Fibroblast of lung (primary cell): ENCODE measurements at regions not wholly inside any gene's neighbourhood (a gene's known extent, or its start where the extent isn't known, plus 50 kb on each side); places are given as distances from the start of the nearest gene placed in this dataset.

Experiments used
- DNase-seq, 2 donors: peaks; one replicate each; pipeline versions ENCODE4 v3.0.0 to v3.0.0-alpha.2; 2010; ENCODE audit warnings: low read depth in 2 of 2
- H2AFZ ChIP-seq: 2 replicates; pipeline ENCODE4 v1.5.1; 2012; ENCODE audit warnings: low read length, control low read depth, inconsistent platforms
- H3K27ac ChIP-seq: 2 replicates; pipeline ENCODE4 v1.5.1; 2011; ENCODE audit warnings: low read length, control low read depth; ENCODE audit not compliant: insufficient read depth
- H3K27me3 ChIP-seq: 2 replicates; pipeline ENCODE4 v1.5.1; 2011; ENCODE audit warnings: mild to moderate bottlenecking, low read length; ENCODE audit not compliant: control insufficient read depth, insufficient read depth
- H3K36me3 ChIP-seq: 2 replicates; pipeline ENCODE4 v1.5.1; 2011; ENCODE audit warnings: low read length; ENCODE audit not compliant: control insufficient read depth, insufficient read depth
- H3K4me1 ChIP-seq: 2 replicates; pipeline ENCODE4 v1.5.1; 2011; ENCODE audit warnings: low read length; ENCODE audit not compliant: control insufficient read depth, insufficient read depth; ENCODE audit errors: extremely low read depth
- H3K4me2 ChIP-seq: 2 replicates; pipeline ENCODE4 v1.5.1; 2011; ENCODE audit warnings: low read length, control low read depth; ENCODE audit not compliant: insufficient read depth; ENCODE audit errors: extremely low read depth
- H3K4me3 ChIP-seq, 4 experiments: fragments of 200-600 bp in 1 of 4; sonication (generic) in 1 of 4; replicated peaks in 1 of 4; 2 replicates each; pipeline ENCODE4 v1.5.1; 2011 to 2016; ENCODE audit warnings: low read length in 4 of 4, low read depth in 3 of 4, mild to moderate bottlenecking in 3 of 4, control low read depth in 2 of 4, inconsistent platforms in 1 of 4, mixed read lengths in 1 of 4; ENCODE audit not compliant: insufficient read depth in 1 of 4; ENCODE audit errors: control extremely low read depth in 1 of 4
- H3K79me2 ChIP-seq: 2 replicates; pipeline ENCODE4 v1.5.1; 2012; ENCODE audit warnings: mild to moderate bottlenecking, low read length, inconsistent platforms; ENCODE audit not compliant: control insufficient read depth, insufficient read depth
- H3K9ac ChIP-seq: 2 replicates; pipeline ENCODE4 v1.5.1; 2011; ENCODE audit warnings: mild to moderate bottlenecking, low read length, control low read depth; ENCODE audit not compliant: insufficient read depth
- H3K9me3 ChIP-seq: 2 replicates; pipeline ENCODE4 v1.5.1; 2012; ENCODE audit warnings: low read depth, low read length; ENCODE audit not compliant: control insufficient read depth, insufficient read depth
- H4K20me1 ChIP-seq: 2 replicates; pipeline ENCODE4 v1.5.1; 2011; ENCODE audit warnings: low read length; ENCODE audit not compliant: control insufficient read depth, insufficient read depth; ENCODE audit errors: extremely low read depth
- EZH2 ChIP-seq: IDR thresholded peaks from 2 replicates; pipeline ENCODE4 v1.5.1; 2012; ENCODE audit warnings: low read length, control low read depth, mild to moderate bottlenecking; ENCODE audit errors: missing control alignments
- TF ChIP-seq, protein P1 (sequence below), 2 donors: IDR thresholded peaks in 1 of 2; conservative IDR thresholded peaks in 1 of 2; 1 replicate in 1 of 2; 2 replicates in 1 of 2; pipeline ENCODE4 v1.5.1; 2011 to 2012; ENCODE audit warnings: low read length in 2 of 2, control low read depth in 1 of 2, inconsistent platforms in 1 of 2, low read depth in 1 of 2, mild to moderate bottlenecking in 1 of 2

DNA sequence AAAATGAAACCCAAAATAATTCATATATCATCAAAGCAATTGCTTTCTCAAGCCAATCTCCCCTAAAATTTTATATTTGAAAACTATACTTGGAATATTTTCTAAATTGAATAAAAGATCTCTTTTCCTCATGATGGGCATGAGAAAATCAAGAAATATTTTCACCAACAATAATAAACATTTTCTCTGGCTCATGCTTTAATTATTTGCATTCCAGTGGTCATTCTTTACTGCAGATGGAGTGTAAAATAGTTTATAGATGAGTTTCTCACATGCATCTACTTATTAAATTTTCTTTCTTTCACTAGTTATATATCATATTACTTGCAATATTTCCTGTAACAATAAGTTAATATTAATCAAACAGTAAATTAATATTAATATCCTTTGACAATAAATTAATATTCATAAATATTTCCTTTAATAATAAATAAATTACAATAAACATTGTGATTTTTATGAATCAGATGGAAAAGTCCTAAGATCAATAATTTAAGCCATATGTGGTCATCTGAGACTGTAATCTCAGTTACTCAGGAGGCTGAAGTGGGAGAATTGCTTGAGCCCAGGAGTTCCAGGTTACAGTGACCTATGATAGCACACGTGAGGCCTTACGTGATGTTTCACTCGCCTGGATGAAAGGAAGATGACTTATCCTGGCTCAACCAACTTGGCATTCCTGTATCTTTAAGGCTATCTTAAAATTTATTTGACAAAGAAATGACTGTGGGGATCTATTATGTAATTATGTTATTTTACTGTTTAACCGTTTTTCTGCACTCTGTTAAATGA, 958.8 kb downstream of the ZPLD1 start:
- peak; percentile 21 to 67 for DNase-seq

DNA sequence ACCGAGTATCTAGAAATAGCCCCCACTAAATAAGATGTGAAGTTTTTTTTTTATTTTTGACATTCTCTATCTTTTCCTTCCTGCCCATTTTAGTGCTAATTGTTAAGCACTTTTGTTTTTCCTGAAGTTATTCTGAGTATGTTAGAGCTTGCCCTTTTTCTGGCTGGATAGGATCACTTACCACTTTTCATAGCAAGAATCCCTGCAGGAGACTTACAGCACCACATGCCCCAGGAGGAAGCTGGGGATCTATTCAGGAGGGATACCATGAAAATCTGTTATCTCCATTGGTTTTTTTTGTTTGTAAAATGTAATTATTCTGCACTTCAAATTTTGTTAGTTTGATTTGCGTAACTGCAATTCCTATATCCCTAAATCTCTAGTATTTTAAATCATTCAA, 968.4 kb downstream of the ZPLD1 start:
- Histone ChIP-seq H2AFZ (no peak overlapping the region), H3K79me2 (no peaks in the 10 kb centered on the region), H3K4me2 (no peak overlapping the region), H3K9ac (no peak overlapping the region), H3K27ac (no peak overlapping the region), H3K4me3 (no peak overlapping the region), H3K27me3 (no peaks in the 10 kb centered on the region), H3K36me3 (no peaks in the 10 kb centered on the region), H4K20me1 (no peaks in the 10 kb centered on the region), H3K4me1 (no peaks in the 10 kb centered on the region), H3K9me3 (no peaks in the 10 kb centered on the region)
- no peak for DNase-seq
- no peak for TF ChIP-seq EZH2
- TF ChIP-seq, protein P1, sequence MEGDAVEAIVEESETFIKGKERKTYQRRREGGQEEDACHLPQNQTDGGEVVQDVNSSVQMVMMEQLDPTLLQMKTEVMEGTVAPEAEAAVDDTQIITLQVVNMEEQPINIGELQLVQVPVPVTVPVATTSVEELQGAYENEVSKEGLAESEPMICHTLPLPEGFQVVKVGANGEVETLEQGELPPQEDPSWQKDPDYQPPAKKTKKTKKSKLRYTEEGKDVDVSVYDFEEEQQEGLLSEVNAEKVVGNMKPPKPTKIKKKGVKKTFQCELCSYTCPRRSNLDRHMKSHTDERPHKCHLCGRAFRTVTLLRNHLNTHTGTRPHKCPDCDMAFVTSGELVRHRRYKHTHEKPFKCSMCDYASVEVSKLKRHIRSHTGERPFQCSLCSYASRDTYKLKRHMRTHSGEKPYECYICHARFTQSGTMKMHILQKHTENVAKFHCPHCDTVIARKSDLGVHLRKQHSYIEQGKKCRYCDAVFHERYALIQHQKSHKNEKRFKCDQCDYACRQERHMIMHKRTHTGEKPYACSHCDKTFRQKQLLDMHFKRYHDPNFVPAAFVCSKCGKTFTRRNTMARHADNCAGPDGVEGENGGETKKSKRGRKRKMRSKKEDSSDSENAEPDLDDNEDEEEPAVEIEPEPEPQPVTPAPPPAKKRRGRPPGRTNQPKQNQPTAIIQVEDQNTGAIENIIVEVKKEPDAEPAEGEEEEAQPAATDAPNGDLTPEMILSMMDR (conservative IDR thresholded peaks at IDR 0.05 in 1 of 2, IDR thresholded peaks at IDR 0.05 in 1 of 2; ENCODE audit: low read depth in 1 of 2, low read length in 2 of 2) = no peak

More for the DNA sequence above, 958.8 kb downstream of the ZPLD1 start:
- Histone ChIP-seq H3K4me3 (no peak overlapping the region), H3K79me2 (no peaks in the 10 kb centered on the region), H3K27ac (no peak overlapping the region), H3K36me3 (no peaks in the 10 kb centered on the region), H2AFZ (no peak overlapping the region), H3K9me3 (no peaks in the 10 kb centered on the region), H4K20me1 (no peaks in the 10 kb centered on the region), H3K9ac (no peak overlapping the region), H3K4me1 (no peaks in the 10 kb centered on the region), H3K27me3 (no peaks in the 10 kb centered on the region), H3K4me2 (no peak overlapping the region)
- TF ChIP-seq EZH2 = no peak
- TF ChIP-seq, protein P1 (conservative IDR thresholded peaks at IDR 0.05 in 1 of 2, IDR thresholded peaks at IDR 0.05 in 1 of 2; ENCODE audit: low read depth in 1 of 2, low read length in 2 of 2) = no peak

DNA sequence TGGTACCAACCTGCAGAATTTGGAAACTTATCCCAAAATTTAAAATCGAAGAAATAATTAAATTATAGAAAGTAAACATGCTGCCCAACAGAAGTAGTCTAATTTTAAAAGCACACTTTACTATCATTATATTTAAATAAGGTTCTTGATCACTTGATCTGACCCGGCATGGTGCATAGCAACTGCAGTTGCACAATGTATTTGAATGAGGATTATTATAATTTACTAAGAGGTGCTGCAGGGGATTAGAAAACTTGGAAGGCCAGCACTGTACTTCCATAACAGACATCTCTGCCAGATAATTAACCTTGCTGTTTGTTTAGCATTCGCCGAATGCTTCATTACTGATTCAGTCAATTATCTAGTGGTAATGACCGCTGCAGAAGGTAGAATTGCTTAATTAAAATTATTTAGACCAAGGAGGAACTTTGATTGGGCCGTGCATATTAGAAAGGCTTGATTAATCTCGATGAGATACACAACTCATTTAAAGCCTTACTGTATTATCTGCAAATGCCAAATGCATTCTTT, 971.6 kb downstream of the ZPLD1 start:
- Histone ChIP-seq H3K9me3 (no peaks in the 10 kb centered on the region), H3K27me3 (no peaks in the 10 kb centered on the region), H3K4me2 (no peak overlapping the region), H3K27ac (no peak overlapping the region), H4K20me1 (no peaks in the 10 kb centered on the region), H3K79me2 (no peaks in the 10 kb centered on the region), H3K36me3 (no peaks in the 10 kb centered on the region), H3K4me1 (no peaks in the 10 kb centered on the region), H3K9ac (no peak overlapping the region), H2AFZ (no peak overlapping the region), H3K4me3 (no peak overlapping the region)
- TF ChIP-seq EZH2 = no peak
- TF ChIP-seq, protein P1 (conservative IDR thresholded peaks at IDR 0.05 in 1 of 2, IDR thresholded peaks at IDR 0.05 in 1 of 2; ENCODE audit: low read depth in 1 of 2, low read length in 2 of 2) = no peak
- no peak for DNase-seq
